ENCODE measurements at regions not wholly inside any gene's neighbourhood (a gene's known extent, or its start where the extent isn't known, plus 50 kb on each side); places are given as distances from the start of the nearest gene placed in this dataset.

DNA sequence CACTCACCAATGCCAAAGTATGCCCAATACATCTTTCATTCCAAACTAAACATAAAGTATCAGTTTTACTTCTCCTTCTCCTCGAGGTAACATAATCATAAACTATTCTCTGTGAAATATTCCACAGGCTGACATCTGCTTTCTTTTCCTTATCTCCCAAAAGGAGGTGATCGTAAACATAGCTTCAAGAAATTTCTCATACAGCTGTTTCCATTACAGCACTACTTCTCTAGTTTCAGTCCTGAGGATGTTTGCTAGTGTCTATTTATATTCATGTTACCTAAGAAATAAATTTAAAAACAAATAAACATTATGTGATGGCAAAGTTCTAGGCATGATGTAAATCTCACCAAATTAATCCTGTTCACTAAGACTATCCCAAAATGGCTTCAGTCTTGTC, 90.1 kb upstream of the CPSF6 start:
- CTCF ChIA-PET (ENCODE audit: partially characterized antibody) = no interaction called here
- H3K23me2 ChIP-seq (ENCODE audit: low read depth, low read length) = no peaks in the 10 kb centered on the region
- POLR2A ChIA-PET (ENCODE audit: partially characterized antibody) = interaction anchor here (1.8 kb wide), 1 partner anchor 129 kb away, joined by 3 read pairs; no protein-coding TSS in a partner anchor
- H3K79me1 ChIP-seq (ENCODE audit: low read depth, low read length) = no peaks in the 10 kb centered on the region
- no peak overlapping the region for H3K27ac ChIP-seq (ENCODE audit: low read depth, low read length)
- no peak overlapping the region for H2AFZ ChIP-seq (ENCODE audit: low read length)
- H2BK12ac ChIP-seq (ENCODE audit: low read depth, low read length) = no peak overlapping the region
- H3K4me2 ChIP-seq (ENCODE audit: insufficient read depth in 1 of 2, low read depth in 2 of 2, low read length in 2 of 2) = no peak overlapping the region
- H3K4me3 ChIP-seq (ENCODE audit: extremely low read depth in 1 of 4, insufficient read depth in 2 of 4, low read depth in 3 of 4, low read length in 4 of 4) = no peak overlapping the region
- no peaks in the 10 kb centered on the region for H3K79me2 ChIP-seq (ENCODE audit: control insufficient read depth in 1 of 2, insufficient read depth in 2 of 2, low read length in 2 of 2)
- no peak overlapping the region for H2AK5ac ChIP-seq (ENCODE audit: low read depth, low read length)
- H3K4ac ChIP-seq (replicated peaks; ENCODE audit: insufficient read length, low read depth, low read length) = no peak overlapping the region
- no peaks in the 10 kb centered on the region for H3K27me3 ChIP-seq (replicated peaks in 1 of 4; ENCODE audit: control insufficient read depth in 3 of 4, extremely low read depth in 1 of 4, insufficient read depth in 3 of 4, low read length in 3 of 4)
- H2BK120ac ChIP-seq (replicated peaks; ENCODE audit: low read depth, low read length) = no peak overlapping the region
- no peak overlapping the region for H4K5ac ChIP-seq (ENCODE audit: insufficient read length, low read depth, low read length)
- H2BK15ac ChIP-seq (ENCODE audit: low read length) = no peak overlapping the region
- H4K20me1 ChIP-seq (replicated peaks in 1 of 2; ENCODE audit: control insufficient read depth in 1 of 2, insufficient read depth in 2 of 2, low read length in 2 of 2) = no peaks in the 10 kb centered on the region
- TF ChIP-seq EZH2 (IDR thresholded peaks at IDR 0.05; ENCODE audit: low read depth, low read length, severe bottlenecking) (no peak), NRF1 (IDR thresholded peaks at IDR 0.05; ENCODE audit: low read depth, low read length) (no peak), SIX5 (IDR thresholded peaks at IDR 0.05; ENCODE audit: low read depth, low read length) (no peak)
- no peak for DNase-seq (ENCODE audit: low read depth in 1 of 2, low spot score in 2 of 2)
- H4K91ac ChIP-seq (replicated peaks; ENCODE audit: insufficient read length, low read length) = no peak overlapping the region
- no peak overlapping the region for H2BK5ac ChIP-seq (ENCODE audit: low read depth, low read length)
- H3K18ac ChIP-seq (ENCODE audit: extremely low read depth, low read length) = no peak overlapping the region
- no peak for FAIRE-seq
- no peaks in the 10 kb centered on the region for H3K4me1 ChIP-seq (replicated peaks in 1 of 4; ENCODE audit: control insufficient read depth in 3 of 4, insufficient read depth in 4 of 4, low read length in 3 of 4)
- no peaks in the 10 kb centered on the region for H3K36me3 ChIP-seq (ENCODE audit: control insufficient read depth in 2 of 4, insufficient read depth in 4 of 4, low read length in 3 of 4)
- H3K9me3 ChIP-seq (ENCODE audit: insufficient read depth in 2 of 2, low read depth in 1 of 2, low read length in 1 of 2) = no peaks in the 10 kb centered on the region
- H4K8ac ChIP-seq (ENCODE audit: extremely low read depth, insufficient read depth, low read length) = no peak overlapping the region
- no peak overlapping the region for H2BK20ac ChIP-seq (ENCODE audit: low read length)
- no peak overlapping the region for H3K9ac ChIP-seq (replicated peaks in 1 of 4; ENCODE audit: extremely low read depth in 1 of 4, low read depth in 3 of 4, low read length in 3 of 4)
- H3K56ac ChIP-seq (replicated peaks; ENCODE audit: insufficient read length, low read depth, low read length) = no peak overlapping the region
- WGBS, 2 experiments (ENCODE audit: extremely low coverage in 1 of 2, insufficient coverage in 1 of 2, insufficient read length in 1 of 2, insufficient replicate concordance in 2 of 2, low coverage in 1 of 2, low lambda C conversion rate in 2 of 2, missing lambda C conversion rate in 1 of 2) = 92% methylated on average over 2 of the region's 2 CpGs; no CpG with 5 or more reads in 1 of the 2 experiments
- H3K23ac ChIP-seq (ENCODE audit: insufficient read length) = no peak overlapping the region
- H3K14ac ChIP-seq (ENCODE audit: insufficient read length) = no peak overlapping the region
